SK-N-SH (cell line): ENCODE measurements at regions not wholly inside any gene's neighbourhood (a gene's known extent, or its start where the extent isn't known, plus 50 kb on each side); places are given as distances from the start of the nearest gene placed in this dataset.

Experiments used
- CTCF ChIA-PET: fragments of 300-600, 350-600 bp; formaldehyde crosslinking; extraction: SDS; loops from one replicate; lab custom pipeline; 2021; lab: Yijun Ruan, JAX
- POLR2A ChIA-PET: fragments of 350-600 bp; sonication (Branson Sonifier 250); formaldehyde crosslinking; extraction: SDS; loops from one replicate; lab custom pipeline; 2020; ENCODE audit warnings: antibody characterized with exemption, inconsistent platforms; lab: Yijun Ruan, JAX
- DNase-seq: peaks from one replicate; pipeline ENCODE4 v3.0.0; 2012
- H2AFZ ChIP-seq: fragments of 200-600 bp; sonication (generic); 2 replicates; pipeline ENCODE4 v1.8.1; 2016; ENCODE audit warnings: antibody characterized with exemption, mild to moderate bottlenecking, low read depth
- H3F3A ChIP-seq: fragments of 200-600 bp; sonication (generic); replicated peaks from 2 replicates; pipeline ENCODE3; 2016; ENCODE audit warnings: antibody characterized with exemption, mild to moderate bottlenecking; ENCODE audit not compliant: insufficient read depth
- H3K27ac ChIP-seq, 2 experiments: fragments of 200-500 bp in 1 of 2; fragments of 200-600 bp in 1 of 2; sonication (Bioruptor generic) in 1 of 2; sonication (generic), shearing (Covaris generic) in 1 of 2; 2 replicates each; pipeline versions ENCODE4 v1.5.1 to v1.6.1; 2014 to 2016; ENCODE audit warnings: low read depth in 2 of 2, inconsistent platforms in 1 of 2, low read length in 1 of 2, mild to moderate bottlenecking in 1 of 2, mixed read lengths in 1 of 2
- H3K27me3 ChIP-seq: fragments of 200-600 bp; sonication (generic), shearing (Covaris generic); 2 replicates; pipeline ENCODE4 v1.6.1; 2016; ENCODE audit warnings: mixed run types; ENCODE audit not compliant: insufficient read depth
- H3K36me3 ChIP-seq, 2 experiments: fragments of 200-500 bp in 1 of 2; fragments of 200-600 bp in 1 of 2; sonication (Bioruptor generic) in 1 of 2; sonication (generic) in 1 of 2; replicated peaks in 1 of 2; 2 replicates each; pipeline versions ENCODE3 to v1.5.1; 2014 to 2016; ENCODE audit warnings: low read length in 1 of 2, mild to moderate bottlenecking in 1 of 2; ENCODE audit not compliant: insufficient read depth in 2 of 2, control insufficient read depth in 1 of 2
- H3K4me1 ChIP-seq, 2 experiments: fragments of 200-500 bp in 1 of 2; fragments of 200-600 bp in 1 of 2; sonication (Bioruptor generic) in 1 of 2; sonication (generic), shearing (Covaris generic) in 1 of 2; 2 replicates each; pipeline versions ENCODE4 v1.5.1 to v1.6.1; 2014 to 2016; ENCODE audit warnings: low read depth in 1 of 2, low read length in 1 of 2, mixed run types in 1 of 2; ENCODE audit not compliant: insufficient read depth in 2 of 2, control insufficient read depth in 1 of 2
- H3K4me2 ChIP-seq: fragments of 200-600 bp; sonication (generic), shearing (Covaris generic); 2 replicates; pipeline ENCODE4 v1.6.1; 2017; ENCODE audit warnings: mixed run types
- H3K4me3 ChIP-seq, 2 experiments: fragments of 200-500 bp in 1 of 2; fragments of 200-600 bp in 1 of 2; sonication (Bioruptor generic) in 1 of 2; sonication (generic), shearing (Covaris generic) in 1 of 2; 2 replicates each; pipeline versions ENCODE4 v1.5.1 to v1.8.1; 2014 to 2016; ENCODE audit warnings: low read depth in 2 of 2, inconsistent platforms in 1 of 2, low read length in 1 of 2, mild to moderate bottlenecking in 1 of 2, mixed read lengths in 1 of 2, moderate library complexity in 1 of 2
- H3K79me2 ChIP-seq: fragments of 200-600 bp; sonication (generic); 2 replicates; pipeline ENCODE4 v1.8.1; 2017; ENCODE audit warnings: mild to moderate bottlenecking; ENCODE audit not compliant: insufficient read depth
- H3K9ac ChIP-seq: fragments of 200-600 bp; sonication (generic); 2 replicates; pipeline ENCODE4 v1.6.1; 2017; ENCODE audit warnings: mixed run types
- H3K9me2 ChIP-seq: fragments of 200-600 bp; sonication (generic); 2 replicates; pipeline ENCODE4 v1.6.1; 2017; ENCODE audit warnings: mixed run types
- H3K9me3 ChIP-seq: fragments of 200-600 bp; sonication (generic); 2 replicates; pipeline ENCODE4 v1.6.1; 2017; ENCODE audit warnings: mixed run types, mild to moderate bottlenecking, moderate library complexity
- H4K20me1 ChIP-seq: fragments of 200-600 bp; sonication (generic); 2 replicates; pipeline ENCODE4 v1.6.1; 2017; ENCODE audit warnings: mild to moderate bottlenecking, mixed run types; ENCODE audit not compliant: insufficient read depth
- EP300 ChIP-seq, 2 experiments: IDR thresholded peaks; 2 replicates each; pipeline versions ENCODE4 v1.4.0 to v1.6.1; 2012; ENCODE audit warnings: borderline replicate concordance in 1 of 2, low read depth in 1 of 2, low read length in 1 of 2
- FOSL2 ChIP-seq: IDR thresholded peaks from 2 replicates; pipeline ENCODE4 v1.4.0; 2012; ENCODE audit warnings: low read depth, mild to moderate bottlenecking, moderate library complexity, borderline replicate concordance
- FOXJ3 ChIP-seq: sonication (generic); formaldehyde crosslinking; IDR thresholded peaks from 2 replicates; pipeline ENCODE4 v1.5.1; 2020; ENCODE audit warnings: mild to moderate bottlenecking, missing genetic modification reagents
- GABPA ChIP-seq: IDR thresholded peaks from 2 replicates; pipeline ENCODE4 v1.4.0; 2012; ENCODE audit warnings: low read depth, mild to moderate bottlenecking
- MXI1 ChIP-seq: IDR thresholded peaks from 2 replicates; pipeline ENCODE4 v1.6.1; 2012; ENCODE audit warnings: mild to moderate bottlenecking, low read depth, low read length, improper control_type of control experiment
- NFIC ChIP-seq: IDR thresholded peaks from 2 replicates; pipeline ENCODE4 v1.4.0; 2012; ENCODE audit warnings: borderline replicate concordance
- NRF1 ChIP-seq: IDR thresholded peaks from 2 replicates; pipeline ENCODE4 v1.6.1; 2012; ENCODE audit warnings: low read depth, mild to moderate bottlenecking, low read length
- POLR2AphosphoS5 ChIP-seq: IDR thresholded peaks from 2 replicates; pipeline ENCODE4 v1.6.1; 2012; ENCODE audit warnings: low read depth, low read length
- RCOR1 ChIP-seq: fragments of 150-350 bp; IDR thresholded peaks from 2 replicates; pipeline ENCODE4 v1.6.1; 2017; ENCODE audit warnings: antibody characterized with exemption, low read length
- RFX5 ChIP-seq: IDR thresholded peaks from 2 replicates; pipeline ENCODE4 v1.6.1; 2012; ENCODE audit warnings: mild to moderate bottlenecking, improper control_type of control experiment, low read length
- RXRA ChIP-seq: IDR thresholded peaks from 2 replicates; pipeline ENCODE4 v1.4.0; 2012; ENCODE audit warnings: low read depth, mild to moderate bottlenecking, borderline replicate concordance
- SIN3A ChIP-seq: IDR thresholded peaks from 2 replicates; pipeline ENCODE4 v1.6.1; 2012; ENCODE audit warnings: low read depth, mild to moderate bottlenecking, low read length, moderate library complexity, borderline replicate concordance
- SMC3 ChIP-seq: IDR thresholded peaks from 2 replicates; pipeline ENCODE4 v1.6.1; 2012; ENCODE audit warnings: low read depth, low read length, improper control_type of control experiment
- TEAD4 ChIP-seq: IDR thresholded peaks from 2 replicates; pipeline ENCODE4 v1.4.0; 2012; ENCODE audit warnings: mild to moderate bottlenecking, borderline replicate concordance; ENCODE audit not compliant: insufficient read depth
- WGBS: methylation state at CpG from one replicate; pipeline ENCODE4 v1.1.6; 2017; ENCODE audit warnings: low lambda C conversion rate; 5-methylcytosine and 5-hydroxymethylcytosine counted together
- TF ChIP-seq, protein P1 (sequence below): IDR thresholded peaks from 2 replicates; pipeline ENCODE4 v1.4.0; 2012; ENCODE audit warnings: low read depth
- TF ChIP-seq, protein P2 (sequence below): fragments of 150-350 bp; IDR thresholded peaks from 2 replicates; pipeline ENCODE4 v1.6.1; 2017; ENCODE audit warnings: antibody characterized with exemption, low read length, low read depth, borderline replicate concordance
- TF ChIP-seq, protein P3 (sequence below): IDR thresholded peaks from 2 replicates; pipeline ENCODE4 v1.6.1; 2012; ENCODE audit warnings: mild to moderate bottlenecking, low read depth, low read length, moderate library complexity
- TF ChIP-seq, protein P4 (sequence below): IDR thresholded peaks from 2 replicates; pipeline ENCODE4; 2012
- TF ChIP-seq, protein P5 (sequence below): IDR thresholded peaks from 2 replicates; pipeline ENCODE4 v1.4.0; 2012; ENCODE audit warnings: low read depth, borderline replicate concordance
- TF ChIP-seq, protein P6 (sequence below): fragments of 150-350 bp; IDR thresholded peaks from 2 replicates; pipeline ENCODE4 v1.6.1; 2016; ENCODE audit warnings: mild to moderate bottlenecking, low read depth, low read length

DNA sequence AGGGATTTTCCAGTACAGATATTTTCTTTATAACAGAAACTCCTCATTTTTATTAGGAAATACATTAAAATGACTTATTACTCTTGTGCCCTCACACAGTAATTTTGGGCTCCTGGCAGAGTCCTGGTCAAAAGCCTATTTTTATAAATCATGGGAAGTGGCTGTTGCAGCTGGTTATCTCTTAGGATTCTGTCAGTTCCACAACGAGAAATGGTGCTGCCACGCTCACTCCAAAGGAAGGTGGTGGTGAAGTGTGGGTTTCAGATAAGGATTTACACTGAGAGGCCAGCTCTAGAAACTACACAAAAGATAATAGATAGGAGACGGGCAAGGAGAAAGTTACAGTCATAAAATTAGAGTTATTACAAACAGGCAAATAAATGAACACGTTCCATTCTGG, 159.2 kb upstream of the FAM241A start:
- Histone ChIP-seq H3K79me2 (no peaks in the 10 kb centered on the region), H2AFZ (no peak overlapping the region), H4K20me1 (no peaks in the 10 kb centered on the region), H3K9me3 (no peaks in the 10 kb centered on the region)
- no peak for DNase-seq
- TF ChIP-seq POLR2AphosphoS5, result no peak
- no peak for TF ChIP-seq RCOR1
- TF ChIP-seq, protein P1, sequence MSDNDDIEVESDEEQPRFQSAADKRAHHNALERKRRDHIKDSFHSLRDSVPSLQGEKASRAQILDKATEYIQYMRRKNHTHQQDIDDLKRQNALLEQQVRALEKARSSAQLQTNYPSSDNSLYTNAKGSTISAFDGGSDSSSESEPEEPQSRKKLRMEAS, result no peak
- TF ChIP-seq FOXJ3 (CRISPR knock-in tag), result no peak
- no peak for TF ChIP-seq GABPA
- no peak for TF ChIP-seq MXI1
- no peak for TF ChIP-seq NFIC
- TF ChIP-seq RFX5, result no peak
- TF ChIP-seq, protein P2, sequence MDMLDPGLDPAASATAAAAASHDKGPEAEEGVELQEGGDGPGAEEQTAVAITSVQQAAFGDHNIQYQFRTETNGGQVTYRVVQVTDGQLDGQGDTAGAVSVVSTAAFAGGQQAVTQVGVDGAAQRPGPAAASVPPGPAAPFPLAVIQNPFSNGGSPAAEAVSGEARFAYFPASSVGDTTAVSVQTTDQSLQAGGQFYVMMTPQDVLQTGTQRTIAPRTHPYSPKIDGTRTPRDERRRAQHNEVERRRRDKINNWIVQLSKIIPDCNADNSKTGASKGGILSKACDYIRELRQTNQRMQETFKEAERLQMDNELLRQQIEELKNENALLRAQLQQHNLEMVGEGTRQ, result no peak
- TF ChIP-seq FOSL2, result no peak
- TF ChIP-seq, protein P3, sequence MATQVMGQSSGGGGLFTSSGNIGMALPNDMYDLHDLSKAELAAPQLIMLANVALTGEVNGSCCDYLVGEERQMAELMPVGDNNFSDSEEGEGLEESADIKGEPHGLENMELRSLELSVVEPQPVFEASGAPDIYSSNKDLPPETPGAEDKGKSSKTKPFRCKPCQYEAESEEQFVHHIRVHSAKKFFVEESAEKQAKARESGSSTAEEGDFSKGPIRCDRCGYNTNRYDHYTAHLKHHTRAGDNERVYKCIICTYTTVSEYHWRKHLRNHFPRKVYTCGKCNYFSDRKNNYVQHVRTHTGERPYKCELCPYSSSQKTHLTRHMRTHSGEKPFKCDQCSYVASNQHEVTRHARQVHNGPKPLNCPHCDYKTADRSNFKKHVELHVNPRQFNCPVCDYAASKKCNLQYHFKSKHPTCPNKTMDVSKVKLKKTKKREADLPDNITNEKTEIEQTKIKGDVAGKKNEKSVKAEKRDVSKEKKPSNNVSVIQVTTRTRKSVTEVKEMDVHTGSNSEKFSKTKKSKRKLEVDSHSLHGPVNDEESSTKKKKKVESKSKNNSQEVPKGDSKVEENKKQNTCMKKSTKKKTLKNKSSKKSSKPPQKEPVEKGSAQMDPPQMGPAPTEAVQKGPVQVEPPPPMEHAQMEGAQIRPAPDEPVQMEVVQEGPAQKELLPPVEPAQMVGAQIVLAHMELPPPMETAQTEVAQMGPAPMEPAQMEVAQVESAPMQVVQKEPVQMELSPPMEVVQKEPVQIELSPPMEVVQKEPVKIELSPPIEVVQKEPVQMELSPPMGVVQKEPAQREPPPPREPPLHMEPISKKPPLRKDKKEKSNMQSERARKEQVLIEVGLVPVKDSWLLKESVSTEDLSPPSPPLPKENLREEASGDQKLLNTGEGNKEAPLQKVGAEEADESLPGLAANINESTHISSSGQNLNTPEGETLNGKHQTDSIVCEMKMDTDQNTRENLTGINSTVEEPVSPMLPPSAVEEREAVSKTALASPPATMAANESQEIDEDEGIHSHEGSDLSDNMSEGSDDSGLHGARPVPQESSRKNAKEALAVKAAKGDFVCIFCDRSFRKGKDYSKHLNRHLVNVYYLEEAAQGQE, result no peak
- TF ChIP-seq SIN3A, result no peak
- TF ChIP-seq EP300 (IDR thresholded peaks at IDR 0.05; ENCODE audit: borderline replicate concordance in 1 of 2, low read depth in 1 of 2, low read length in 1 of 2), result no peak
- TF ChIP-seq NRF1, result no peak
- TF ChIP-seq, protein P4, sequence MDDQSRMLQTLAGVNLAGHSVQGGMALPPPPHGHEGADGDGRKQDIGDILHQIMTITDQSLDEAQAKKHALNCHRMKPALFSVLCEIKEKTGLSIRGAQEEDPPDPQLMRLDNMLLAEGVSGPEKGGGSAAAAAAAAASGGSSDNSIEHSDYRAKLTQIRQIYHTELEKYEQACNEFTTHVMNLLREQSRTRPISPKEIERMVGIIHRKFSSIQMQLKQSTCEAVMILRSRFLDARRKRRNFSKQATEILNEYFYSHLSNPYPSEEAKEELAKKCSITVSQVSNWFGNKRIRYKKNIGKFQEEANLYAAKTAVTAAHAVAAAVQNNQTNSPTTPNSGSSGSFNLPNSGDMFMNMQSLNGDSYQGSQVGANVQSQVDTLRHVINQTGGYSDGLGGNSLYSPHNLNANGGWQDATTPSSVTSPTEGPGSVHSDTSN, result no peak
- no peak for TF ChIP-seq RXRA
- TF ChIP-seq, protein P5, sequence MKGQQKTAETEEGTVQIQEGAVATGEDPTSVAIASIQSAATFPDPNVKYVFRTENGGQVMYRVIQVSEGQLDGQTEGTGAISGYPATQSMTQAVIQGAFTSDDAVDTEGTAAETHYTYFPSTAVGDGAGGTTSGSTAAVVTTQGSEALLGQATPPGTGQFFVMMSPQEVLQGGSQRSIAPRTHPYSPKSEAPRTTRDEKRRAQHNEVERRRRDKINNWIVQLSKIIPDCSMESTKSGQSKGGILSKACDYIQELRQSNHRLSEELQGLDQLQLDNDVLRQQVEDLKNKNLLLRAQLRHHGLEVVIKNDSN, result no peak
- TF ChIP-seq, protein P6, sequence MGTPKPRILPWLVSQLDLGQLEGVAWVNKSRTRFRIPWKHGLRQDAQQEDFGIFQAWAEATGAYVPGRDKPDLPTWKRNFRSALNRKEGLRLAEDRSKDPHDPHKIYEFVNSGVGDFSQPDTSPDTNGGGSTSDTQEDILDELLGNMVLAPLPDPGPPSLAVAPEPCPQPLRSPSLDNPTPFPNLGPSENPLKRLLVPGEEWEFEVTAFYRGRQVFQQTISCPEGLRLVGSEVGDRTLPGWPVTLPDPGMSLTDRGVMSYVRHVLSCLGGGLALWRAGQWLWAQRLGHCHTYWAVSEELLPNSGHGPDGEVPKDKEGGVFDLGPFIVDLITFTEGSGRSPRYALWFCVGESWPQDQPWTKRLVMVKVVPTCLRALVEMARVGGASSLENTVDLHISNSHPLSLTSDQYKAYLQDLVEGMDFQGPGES, result no peak
- no peak for TF ChIP-seq SMC3
- TF ChIP-seq TEAD4, result no peak
- TF ChIP-seq, all 33 proteins: peak for 0
- no peaks in the 10 kb centered on the region for H3K9me2 ChIP-seq
- no peaks in the 10 kb centered on the region for H3K4me1 ChIP-seq
- POLR2A ChIA-PET, result no interaction called here
- H3K4me2 ChIP-seq, result no peak overlapping the region
- no peak overlapping the region for H3K4me3 ChIP-seq
- peaks cover 6% of the 10 kb centered on the region; the same call in 1 of the 2 replicates for H3K27me3 ChIP-seq
- no peak overlapping the region for H3K27ac ChIP-seq
- 4% methylated on average over 4 of the region's 4 CpGs for WGBS
- no peaks in the 10 kb centered on the region for H3F3A ChIP-seq
- H3K9ac ChIP-seq, result no peak overlapping the region
- CTCF ChIA-PET, result no interaction called here
- H3K36me3 ChIP-seq, result no peaks in the 10 kb centered on the region
